ENCODE measurements at regions not wholly inside any gene's neighbourhood (a gene's known extent, or its start where the extent isn't known, plus 50 kb on each side); places are given as distances from the start of the nearest gene placed in this dataset.
A peak's percentile ranks its signal among the peaks of the same experiment; 100 is the strongest.

- no peak for DNase-seq (ENCODE audit: low read depth)
Measured at GRCh38 chr3:43951813-43952212, 261.1 kb downstream of the ABHD5 start.

- no peak for DNase-seq (ENCODE audit: low read depth)
Measured at GRCh38 chr3:43953380-43953779, 262.6 kb downstream of the ABHD5 start.

GRCh38 chr3:43953814-43954692, 263.3 kb downstream of the ABHD5 start:
- peak; percentile 66 for DNase-seq (ENCODE audit: low read depth)

GRCh38 chr3:43956945-43957344, 266.2 kb downstream of the ABHD5 start:
- DNase-seq (ENCODE audit: low read depth) = no peak

- DNase-seq (ENCODE audit: low read depth) = no peak
Measured at GRCh38 chr3:43957553-43957952, 266.8 kb downstream of the ABHD5 start.

GRCh38 chr3:43958005-43958770, 267.4 kb downstream of the ABHD5 start:
- no peak for DNase-seq (ENCODE audit: low read depth)

GRCh38 chr3:43958973-43959372, 268.2 kb downstream of the ABHD5 start:
- DNase-seq (ENCODE audit: low read depth) = no peak

GRCh38 chr3:43959498-43960447, 269.0 kb downstream of the ABHD5 start:
- no peak for DNase-seq (ENCODE audit: low read depth)

GRCh38 chr3:43960448-43960840, 269.7 kb downstream of the ABHD5 start:
- no peak for DNase-seq (ENCODE audit: low read depth)

- DNase-seq (ENCODE audit: low read depth) = no peak
Measured at GRCh38 chr3:43962043-43962442, 271.3 kb downstream of the ABHD5 start.

- DNase-seq (ENCODE audit: low read depth) = no peak
Measured at GRCh38 chr3:43963208-43963607, 272.5 kb downstream of the ABHD5 start.

GRCh38 chr3:43964640-43965039, 273.9 kb downstream of the ABHD5 start:
- no peak for DNase-seq (ENCODE audit: low read depth)

GRCh38 chr3:43965656-43966055, 274.9 kb downstream of the ABHD5 start:
- no peak for DNase-seq (ENCODE audit: low read depth)

GRCh38 chr3:43966126-43966525, 275.4 kb downstream of the ABHD5 start:
- DNase-seq (ENCODE audit: low read depth) = no peak

GRCh38 chr3:43966530-43966929, 275.2 kb upstream of the TOPAZ1 start:
- DNase-seq (ENCODE audit: low read depth) = no peak

- no peak for DNase-seq (ENCODE audit: low read depth)
Measured at GRCh38 chr3:43968465-43968864, 273.2 kb upstream of the TOPAZ1 start.

- no peak for DNase-seq (ENCODE audit: low read depth)
Measured at GRCh38 chr3:43969944-43970343, 271.7 kb upstream of the TOPAZ1 start.

- DNase-seq (ENCODE audit: low read depth) = no peak
Measured at GRCh38 chr3:43970351-43970750, 271.3 kb upstream of the TOPAZ1 start.

- DNase-seq (ENCODE audit: low read depth) = no peak
Measured at GRCh38 chr3:43970920-43971319, 270.8 kb upstream of the TOPAZ1 start.

- no peak for DNase-seq (ENCODE audit: low read depth)
Measured at GRCh38 chr3:43971486-43971885, 270.2 kb upstream of the TOPAZ1 start.

GRCh38 chr3:43978708-43979107, 263.0 kb upstream of the TOPAZ1 start:
- no peak for DNase-seq (ENCODE audit: low read depth)

- DNase-seq (ENCODE audit: low read depth) = no peak
Measured at GRCh38 chr3:43979645-43980044, 262.0 kb upstream of the TOPAZ1 start.

Measured in HS-27A (cell line).